ENCODE measurements at regions not wholly inside any gene's neighbourhood (a gene's known extent, or its start where the extent isn't known, plus 50 kb on each side); places are given as distances from the start of the nearest gene placed in this dataset.

- TF ChIP-seq POLR2A (IDR thresholded peaks at IDR 0.05) (no peak), CTCF (IDR thresholded peaks at IDR 0.05) (no peak)
Measured at GRCh38 chr4:162503868-162504267, 340.1 kb upstream of the FSTL5 start.
